ENCODE measurements at regions not wholly inside any gene's neighbourhood (a gene's known extent, or its start where the extent isn't known, plus 50 kb on each side); places are given as distances from the start of the nearest gene placed in this dataset.

DNA sequence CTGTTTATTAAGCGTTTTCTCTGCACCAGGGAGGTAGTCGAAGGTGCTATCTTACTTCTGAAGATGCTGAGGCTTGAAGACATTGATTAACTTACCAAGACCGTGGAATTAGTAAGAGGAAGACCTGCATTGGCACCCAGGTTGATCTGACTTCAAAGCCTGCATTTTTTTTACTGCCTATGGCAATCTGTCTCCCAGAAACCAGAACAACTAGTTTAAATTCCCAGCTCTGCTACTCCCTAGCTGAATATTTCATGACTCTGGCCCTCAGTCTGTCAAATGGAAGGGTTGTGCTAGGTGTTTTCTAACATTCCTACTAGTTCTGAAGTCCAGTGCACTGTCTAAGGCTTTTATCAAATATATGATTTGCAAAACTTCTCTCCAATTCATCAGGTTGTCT lies 52.0 kb upstream of the GRAMD1B start:
- DNase-seq = no peak

DNA sequence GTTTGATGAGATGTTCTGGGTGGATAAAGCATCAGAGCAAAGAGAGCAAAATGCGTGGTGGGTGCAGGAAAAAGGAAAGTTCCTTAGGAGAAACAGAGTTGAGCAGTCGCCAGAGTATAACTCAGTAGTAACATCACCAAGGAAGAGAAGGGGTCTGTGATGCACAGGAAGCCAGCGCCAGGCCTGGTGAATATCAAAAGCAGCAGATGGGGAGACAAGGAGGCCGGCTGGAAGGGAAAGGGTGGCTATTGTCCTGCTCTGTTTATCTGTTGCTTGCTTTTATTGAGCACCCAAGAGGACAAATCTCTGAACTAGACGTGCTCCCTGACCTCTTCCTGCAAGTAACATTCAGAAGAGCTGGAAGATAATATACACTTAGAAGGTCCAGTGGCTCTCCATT lies 52.7 kb upstream of the GRAMD1B start:
- no peak for DNase-seq

DNA sequence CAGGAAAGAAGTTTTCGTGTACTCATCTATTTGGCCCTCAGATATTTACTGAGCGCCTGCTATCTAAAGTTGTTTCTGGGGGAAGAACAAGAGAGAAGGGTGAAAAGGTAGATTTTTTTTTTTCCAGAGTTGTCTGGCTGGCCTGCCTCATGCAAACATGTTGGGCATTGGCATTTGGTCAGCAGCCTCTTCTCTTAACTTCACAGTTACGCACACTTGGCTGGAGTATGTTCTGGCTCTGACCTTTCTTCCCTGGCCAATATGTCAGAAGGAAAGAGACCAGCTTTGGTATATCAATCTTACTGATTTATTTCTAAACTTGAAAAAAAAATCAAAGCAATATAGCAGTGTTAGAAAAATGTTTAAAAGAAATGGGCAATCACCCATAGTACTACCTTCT lies 54.2 kb upstream of the GRAMD1B start:
- no peak for DNase-seq

- no peak for DNase-seq
These were observed 55.5 kb upstream of the GRAMD1B start for GRCh38 chr11:123374622-123374968.

DNA sequence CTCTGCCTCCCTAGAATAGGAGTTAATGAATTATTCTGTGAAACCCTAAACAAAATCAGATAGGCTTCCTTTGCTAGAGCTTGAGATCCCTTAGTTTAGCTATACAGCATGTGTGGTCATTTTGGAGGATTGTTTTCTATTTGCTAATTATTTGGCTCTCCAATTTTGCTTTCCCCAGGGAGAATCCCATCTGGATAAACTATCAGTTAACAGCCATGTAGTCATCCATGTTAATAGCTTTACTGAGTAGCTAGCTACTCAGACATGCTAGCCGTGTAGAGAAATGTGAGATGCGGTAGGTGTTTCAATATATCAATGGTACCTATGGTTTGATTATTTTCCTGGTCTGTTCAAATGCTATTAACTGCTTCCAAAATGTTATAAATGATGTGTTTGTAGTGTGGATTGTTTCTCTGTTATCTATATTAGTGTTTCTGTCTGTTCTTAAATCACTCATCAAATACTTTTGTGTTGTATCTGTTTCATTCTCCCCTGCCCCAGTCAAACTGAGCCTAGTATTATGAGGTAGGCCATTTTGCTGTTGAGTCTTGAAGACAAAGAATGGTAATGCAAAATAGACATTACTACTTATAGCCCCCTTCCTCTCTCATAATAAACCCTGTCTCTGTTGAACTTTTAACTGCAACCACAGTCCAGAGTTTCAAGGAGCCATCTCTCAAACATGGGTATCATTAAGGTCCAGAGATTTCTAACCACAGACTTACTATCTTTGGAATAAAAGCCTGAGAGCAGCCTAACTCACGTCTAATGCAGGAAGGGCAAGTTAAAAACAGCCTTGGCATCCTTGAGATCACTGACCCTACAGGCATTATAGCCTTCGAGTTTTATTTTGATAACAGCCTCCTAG lies 56.1 kb upstream of the GRAMD1B start:
- no peak for DNase-seq

- no peak for DNase-seq
These were observed 58.4 kb upstream of the GRAMD1B start for GRCh38 chr11:123371506-123372297.

DNA sequence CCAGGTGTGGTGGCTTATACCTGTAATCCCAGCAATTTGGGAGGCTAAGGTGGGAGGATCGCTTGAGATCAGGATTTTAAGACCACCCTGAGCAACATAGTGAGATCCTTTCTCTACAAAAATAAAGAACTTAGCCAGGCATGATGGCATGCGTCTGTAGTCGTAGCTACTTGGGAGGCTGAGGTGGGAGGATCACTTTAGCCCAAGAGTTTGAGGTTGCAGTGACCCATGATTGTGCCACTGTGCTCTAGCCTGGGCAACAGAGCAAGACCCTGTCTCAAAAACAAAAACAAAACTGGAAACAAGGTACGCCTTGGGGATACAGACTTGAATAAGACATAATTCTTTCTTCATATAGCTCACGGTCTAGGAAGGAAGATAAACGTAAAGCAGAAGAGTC lies 63.1 kb upstream of the GRAMD1B start:
- no peak for DNase-seq

DNA sequence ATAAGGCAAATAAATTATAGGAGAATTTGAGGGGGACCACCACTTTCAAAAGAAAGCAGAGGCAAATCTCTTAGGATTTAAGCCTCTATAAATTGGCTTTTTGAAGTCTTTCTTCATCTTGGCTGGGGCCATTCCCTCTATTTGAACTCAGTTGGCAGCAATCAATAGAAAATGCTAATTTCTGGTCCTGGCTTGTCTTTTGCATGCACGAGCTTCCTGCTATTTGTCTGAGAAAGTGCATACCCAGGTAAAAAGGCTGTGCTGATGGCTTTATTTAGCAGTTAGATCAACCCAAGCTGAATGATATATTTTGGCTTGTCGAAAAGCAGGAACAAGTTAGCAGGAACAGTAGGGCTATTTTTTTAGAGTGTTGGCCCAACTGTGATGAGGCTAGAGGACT lies 64.1 kb upstream of the GRAMD1B start:
- no peak for DNase-seq

DNA sequence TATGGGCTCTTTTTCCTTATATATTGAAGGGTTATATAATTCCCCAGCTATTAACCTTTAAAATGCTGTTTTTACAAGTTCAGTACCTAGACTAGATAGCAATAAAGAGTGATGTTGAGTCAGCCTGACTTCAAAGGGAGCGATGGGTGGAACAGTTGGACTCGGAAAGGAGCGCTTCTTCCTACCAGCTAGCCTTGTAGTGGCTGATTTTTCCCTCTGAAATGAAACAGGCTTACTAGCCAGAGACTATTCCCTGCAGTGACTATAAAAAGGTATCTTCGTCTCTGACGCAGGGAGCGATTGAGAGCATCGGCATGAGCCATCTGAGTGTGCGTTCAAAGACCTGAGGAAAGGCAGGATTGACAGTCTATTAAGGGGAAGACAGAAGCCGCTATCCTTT lies 66.0 kb upstream of the GRAMD1B start:
- DNase-seq = no peak

DNA sequence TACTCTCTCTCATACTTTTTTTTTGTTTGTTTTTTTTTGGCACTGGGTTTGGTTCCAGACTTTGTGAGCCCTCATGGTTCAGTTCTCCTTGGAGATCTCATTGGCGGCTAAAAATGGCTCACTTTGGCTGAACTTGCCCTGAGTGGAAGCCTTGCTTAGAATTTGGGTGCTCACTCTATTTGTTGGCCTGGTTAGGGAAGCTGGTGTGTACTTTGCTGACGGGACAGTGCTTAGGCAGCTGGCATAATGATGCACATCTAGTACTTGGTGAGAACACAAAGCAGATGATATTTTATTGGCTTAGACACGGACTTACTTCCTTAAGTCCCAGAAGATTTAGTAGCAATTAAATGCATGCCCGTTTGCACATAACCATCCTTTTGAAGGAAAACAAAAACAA lies 66.5 kb upstream of the GRAMD1B start:
- no peak for DNase-seq

- peak in 1 of 2 experiments; percentile 65 for DNase-seq
These were observed 67.1 kb upstream of the GRAMD1B start for GRCh38 chr11:123362941-123363340.

- DNase-seq = no peak
These were observed 67.9 kb upstream of the GRAMD1B start for GRCh38 chr11:123362186-123362585.

- DNase-seq = no peak
These were observed 69.0 kb upstream of the GRAMD1B start for GRCh38 chr11:123361110-123361509.

DNA sequence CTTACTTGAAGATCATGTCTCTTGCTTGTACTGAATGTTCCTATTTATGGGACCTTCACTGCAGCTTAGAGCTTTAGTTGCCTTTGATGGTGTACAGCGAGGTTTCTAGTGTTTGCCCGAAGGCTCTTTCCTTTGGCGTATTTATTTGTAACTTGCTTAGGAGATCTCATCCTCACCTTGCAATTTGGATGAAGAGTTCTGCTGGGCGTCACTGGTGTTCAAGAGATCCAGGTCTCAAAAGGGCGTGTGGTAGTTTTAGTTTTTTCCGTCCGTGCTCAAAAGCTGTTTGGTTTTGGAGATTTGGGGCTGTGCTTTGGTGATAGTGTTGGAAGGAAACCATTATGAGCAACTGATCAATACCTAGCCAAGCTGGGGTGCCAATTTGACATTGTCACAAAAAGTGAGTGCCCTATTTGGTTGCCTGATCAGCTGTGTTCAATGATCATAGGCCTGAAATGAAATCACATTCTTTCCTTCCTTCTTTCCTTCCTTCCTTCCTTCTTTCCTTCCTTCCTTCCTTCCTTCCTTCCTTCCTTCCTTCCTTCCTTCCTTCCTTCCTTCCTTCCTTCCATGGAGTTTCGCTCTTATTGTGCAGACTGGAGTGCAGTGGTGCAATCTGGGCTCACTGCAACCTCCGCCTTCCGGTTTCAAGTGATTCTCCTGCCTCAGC lies 69.7 kb upstream of the GRAMD1B start:
- DNase-seq = no peak

GRCh38 chr11:123357990-123358827 lies 71.9 kb upstream of the GRAMD1B start:
- DNase-seq = no peak

DNA sequence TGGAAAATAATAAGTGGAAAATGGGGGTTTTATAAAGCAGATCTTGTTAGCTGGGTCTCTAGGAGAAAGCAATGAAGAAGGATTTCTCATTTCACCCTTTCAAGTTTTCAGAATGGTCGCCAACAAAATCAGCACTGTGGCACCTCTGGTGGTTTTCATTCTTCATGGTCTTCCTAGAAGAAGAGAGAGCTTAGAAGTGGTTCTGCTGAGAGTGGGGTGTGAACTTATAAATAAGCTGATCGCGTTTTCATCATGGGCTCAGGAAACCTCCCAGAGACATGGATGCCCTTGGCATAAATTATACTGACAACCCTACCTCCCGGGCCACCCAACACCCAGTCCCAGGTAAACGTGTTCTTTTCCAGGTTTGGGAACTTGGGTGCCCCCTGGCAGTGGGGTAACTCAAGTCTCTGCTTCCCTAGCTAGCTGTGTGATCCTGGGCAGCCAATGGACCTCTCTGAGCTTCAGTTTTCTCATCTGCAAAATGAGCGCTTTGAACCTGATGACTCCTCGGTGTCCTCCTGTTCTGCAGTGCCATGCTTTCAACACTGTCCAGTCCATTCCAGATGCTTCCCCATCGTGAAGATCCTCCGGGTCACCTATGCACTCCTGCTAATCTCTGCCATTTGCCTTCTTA lies 72.6 kb upstream of the GRAMD1B start:
- no peak for DNase-seq

GRCh38 chr11:123356539-123356938 lies 73.5 kb upstream of the GRAMD1B start:
- no peak for DNase-seq

DNA sequence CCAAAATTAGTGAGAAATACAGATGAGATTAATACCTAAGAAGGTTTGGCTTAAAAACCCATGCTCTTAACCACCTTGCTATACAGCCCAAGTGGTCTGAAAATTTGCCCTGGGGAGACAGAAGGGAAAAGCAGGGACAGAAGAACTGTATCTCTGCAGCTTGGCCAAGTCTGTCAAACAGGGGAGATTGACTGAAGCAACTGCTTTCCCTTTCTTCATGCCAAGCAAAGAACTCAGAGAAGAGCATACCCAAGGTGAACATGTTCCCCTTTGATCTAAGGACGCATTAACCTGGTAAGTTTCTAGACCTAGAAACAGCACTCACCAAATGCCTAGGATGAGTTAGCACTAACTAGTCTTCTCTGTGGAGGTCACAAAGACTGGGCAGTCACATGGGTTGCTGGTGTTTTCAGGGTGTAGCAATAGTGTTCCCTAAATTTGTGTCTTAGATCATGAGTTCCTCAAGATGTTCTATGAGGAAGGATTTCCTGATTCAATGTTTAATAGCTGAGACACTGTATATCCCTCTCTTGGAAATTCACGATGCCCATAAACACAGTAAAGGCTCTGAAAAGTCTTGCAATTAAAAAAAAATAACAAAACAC lies 75.6 kb upstream of the GRAMD1B start:
- no peak for DNase-seq

DNA sequence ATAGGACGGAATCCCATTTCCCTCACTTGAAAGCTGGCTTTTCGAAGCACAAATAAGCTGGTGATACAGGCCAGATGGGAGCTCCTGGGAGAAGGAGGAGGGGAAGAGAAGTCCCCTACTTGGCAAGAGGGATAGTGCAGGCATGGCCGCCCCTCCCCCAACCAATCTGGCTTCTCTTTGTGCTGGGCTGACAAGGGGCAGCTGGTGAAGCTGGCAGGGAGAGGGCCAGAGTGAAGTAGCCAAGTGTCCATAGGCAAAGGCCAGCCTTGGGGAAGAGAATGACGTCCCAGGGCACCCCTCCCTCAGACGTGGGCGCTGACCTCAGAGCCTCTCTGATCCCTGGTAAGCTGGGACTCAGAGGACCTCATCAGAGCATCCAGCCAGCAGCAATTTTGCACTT lies 78.7 kb upstream of the GRAMD1B start:
- peak; percentile 60 to 91 for DNase-seq

DNA sequence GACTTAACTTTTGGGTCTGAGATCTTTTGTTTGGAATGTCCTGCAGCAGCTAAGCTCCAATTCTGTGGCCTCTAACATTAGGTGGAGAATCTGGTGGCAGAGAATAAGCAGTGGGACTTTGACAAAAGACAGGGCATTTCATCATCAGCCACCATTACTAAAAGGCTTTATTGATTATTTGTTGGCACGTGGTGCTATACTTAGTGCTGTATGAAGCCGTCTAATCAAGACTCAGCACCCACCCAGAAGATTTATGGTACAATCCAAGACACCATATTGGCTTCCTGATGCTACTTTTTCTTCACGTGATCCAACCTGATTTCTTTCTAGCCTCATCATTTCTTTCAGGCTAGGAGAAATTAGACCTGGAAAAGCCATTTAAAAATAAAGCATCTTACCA lies 80.7 kb upstream of the GRAMD1B start:
- no peak for DNase-seq

- DNase-seq = no peak
These were observed 85.2 kb upstream of the GRAMD1B start for GRCh38 chr11:123344790-123345357.
